Brain microvascular endothelial cell (primary cell): ENCODE measurements at regions not wholly inside any gene's neighbourhood (a gene's known extent, or its start where the extent isn't known, plus 50 kb on each side); places are given as distances from the start of the nearest gene placed in this dataset.

Experiments used
- DNase-seq: peaks from one replicate; pipeline ENCODE4 v3.0.0-alpha.2; 2020
- H3K27ac ChIP-seq: fragments of 250-450 bp; sonication (Bioruptor Pico); 2 replicates; pipeline ENCODE4 v1.5.1; 2020; ENCODE audit warnings: mild to moderate bottlenecking, moderate library complexity
- H3K27me3 ChIP-seq: fragments of 250-450 bp; sonication (Bioruptor Pico); replicated peaks from 2 replicates; pipeline ENCODE4 v1.5.1; 2020; ENCODE audit warnings: mild to moderate bottlenecking
- H3K36me3 ChIP-seq: fragments of 250-450 bp; sonication (Bioruptor Pico); replicated peaks from 2 replicates; pipeline ENCODE4 v1.5.1; 2020; ENCODE audit warnings: mild to moderate bottlenecking
- H3K4me3 ChIP-seq: 2 replicates; pipeline ENCODE4 v1.5.1; 2011; ENCODE audit warnings: low read depth, mild to moderate bottlenecking, control low read depth, low read length, moderate library complexity
- CTCF ChIP-seq: IDR thresholded peaks from 2 replicates; pipeline ENCODE4 v1.5.1; 2011; ENCODE audit warnings: low read depth, mild to moderate bottlenecking, moderate library complexity, low read length, control low read depth, inconsistent platforms; ENCODE audit errors: missing control alignments
- in situ Hi-C: cut with HindIII; loops from 2 replicates; pipeline ENCODE4 v1.10.0; 2017; ENCODE audit warnings: low sequenced_read_pairs, low pct_ligation_motif_present

- in situ Hi-C loops, result no loop called here
- H3K36me3 ChIP-seq, result no peaks in the 10 kb centered on the region
- peak; percentile 38 for TF ChIP-seq CTCF
- no peak overlapping the region for H3K4me3 ChIP-seq
- no peaks in the 10 kb centered on the region for H3K27me3 ChIP-seq
- DNase-seq, result no peak
- no peak overlapping the region for H3K27ac ChIP-seq
These were observed 88.4 kb upstream of the ZNF492 start for GRCh38 chr19:22545751-22546150.

GRCh38 chr19:22533761-22534160, 100.4 kb upstream of the ZNF492 start:
- in situ Hi-C loops, result no loop called here
- no peak overlapping the region for H3K4me3 ChIP-seq
- H3K36me3 ChIP-seq, result no peaks in the 10 kb centered on the region
- no peak for DNase-seq
- H3K27me3 ChIP-seq, result no peaks in the 10 kb centered on the region
- no peak overlapping the region for H3K27ac ChIP-seq
- TF ChIP-seq CTCF, result no peak

- in situ Hi-C loops, result no loop called here
- DNase-seq, result no peak
- H3K27me3 ChIP-seq, result no peaks in the 10 kb centered on the region
- no peak for TF ChIP-seq CTCF
- H3K36me3 ChIP-seq, result no peaks in the 10 kb centered on the region
- H3K4me3 ChIP-seq, result no peak overlapping the region
- H3K27ac ChIP-seq, result no peak overlapping the region
These were observed 101.5 kb upstream of the ZNF492 start for GRCh38 chr19:22532388-22533300.

- H3K36me3 ChIP-seq, result no peaks in the 10 kb centered on the region
These were observed 104.1 kb upstream of the ZNF492 start for GRCh38 chr19:22530042-22530441.

GRCh38 chr19:22528956-22529355, 105.2 kb upstream of the ZNF492 start:
- in situ Hi-C loops, result no loop called here
- Histone ChIP-seq H3K36me3 (no peaks in the 10 kb centered on the region), H3K27ac (no peak overlapping the region), H3K4me3 (no peak overlapping the region), H3K27me3 (no peaks in the 10 kb centered on the region)
- DNase-seq, result no peak
- no peak for TF ChIP-seq CTCF

More at GRCh38 chr19:22530042-22530441, 104.1 kb upstream of the ZNF492 start:
- no peak overlapping the region for H3K4me3 ChIP-seq
- no peak for DNase-seq
- no peak overlapping the region for H3K27ac ChIP-seq
- in situ Hi-C loops, result no loop called here
- no peaks in the 10 kb centered on the region for H3K27me3 ChIP-seq
- no peak for TF ChIP-seq CTCF
